Adrenal gland (tissue), 5 donors: ENCODE measurements at regions not wholly inside any gene's neighbourhood (a gene's known extent, or its start where the extent isn't known, plus 50 kb on each side); places are given as distances from the start of the nearest gene placed in this dataset.

Source experiments
- POLR2A ChIP-seq, 2 donors: fragments of 450-650 bp; IDR thresholded peaks; one replicate each; pipeline ENCODE4 v1.6.1; 2017; ENCODE audit warnings: antibody characterized with exemption in 2 of 2, mild to moderate bottlenecking in 2 of 2, moderate library complexity in 1 of 2
- TF ChIP-seq, protein P1 (sequence below), 6 experiments: fragments of 450-650 bp in 4 of 6; fragments of 200-600 bp in 2 of 6; sonication (generic) in 1 of 6; IDR thresholded peaks; 1 replicate in 5 of 6; 2 replicates in 1 of 6; pipeline versions ENCODE4 v1.5.1 to v1.8.0; 2016 to 2021; ENCODE audit warnings: antibody characterized with exemption in 6 of 6, mild to moderate bottlenecking in 2 of 6, moderate library complexity in 1 of 6
- donor health status: DM: no; HTN: no; CAD: no.

DNA sequence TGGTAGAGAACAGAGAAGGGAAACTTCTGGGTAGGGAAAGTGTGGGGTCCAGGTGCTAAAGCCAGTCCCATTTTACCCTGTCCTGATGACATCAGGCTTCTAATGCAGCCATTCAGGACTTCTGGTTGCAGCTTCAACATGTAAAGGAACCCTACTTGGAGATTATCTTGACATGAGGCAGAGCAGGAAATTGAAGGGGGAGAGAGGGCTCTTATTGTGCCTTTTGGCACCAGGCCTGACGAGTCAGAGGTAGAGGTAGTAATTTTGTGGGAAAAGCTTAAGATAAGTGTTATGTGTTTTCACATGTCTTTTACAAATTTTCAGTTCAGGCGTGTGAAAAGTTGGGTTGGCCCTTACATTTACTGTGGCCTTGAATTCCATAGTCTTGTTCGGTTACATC is 102.4 kb upstream of the APC start:
- TF ChIP-seq, protein P1, sequence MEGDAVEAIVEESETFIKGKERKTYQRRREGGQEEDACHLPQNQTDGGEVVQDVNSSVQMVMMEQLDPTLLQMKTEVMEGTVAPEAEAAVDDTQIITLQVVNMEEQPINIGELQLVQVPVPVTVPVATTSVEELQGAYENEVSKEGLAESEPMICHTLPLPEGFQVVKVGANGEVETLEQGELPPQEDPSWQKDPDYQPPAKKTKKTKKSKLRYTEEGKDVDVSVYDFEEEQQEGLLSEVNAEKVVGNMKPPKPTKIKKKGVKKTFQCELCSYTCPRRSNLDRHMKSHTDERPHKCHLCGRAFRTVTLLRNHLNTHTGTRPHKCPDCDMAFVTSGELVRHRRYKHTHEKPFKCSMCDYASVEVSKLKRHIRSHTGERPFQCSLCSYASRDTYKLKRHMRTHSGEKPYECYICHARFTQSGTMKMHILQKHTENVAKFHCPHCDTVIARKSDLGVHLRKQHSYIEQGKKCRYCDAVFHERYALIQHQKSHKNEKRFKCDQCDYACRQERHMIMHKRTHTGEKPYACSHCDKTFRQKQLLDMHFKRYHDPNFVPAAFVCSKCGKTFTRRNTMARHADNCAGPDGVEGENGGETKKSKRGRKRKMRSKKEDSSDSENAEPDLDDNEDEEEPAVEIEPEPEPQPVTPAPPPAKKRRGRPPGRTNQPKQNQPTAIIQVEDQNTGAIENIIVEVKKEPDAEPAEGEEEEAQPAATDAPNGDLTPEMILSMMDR (IDR thresholded peaks at IDR 0.05) = no peak
- TF ChIP-seq POLR2A (IDR thresholded peaks at IDR 0.05) = no peak
